ENCODE measurements at regions not wholly inside any gene's neighbourhood (a gene's known extent, or its start where the extent isn't known, plus 50 kb on each side); places are given as distances from the start of the nearest gene placed in this dataset.

- DNase-seq, result no peak
These were observed 189.2 kb upstream of the DSEL start for GRCh38 chr18:67705748-67706147.

DNA sequence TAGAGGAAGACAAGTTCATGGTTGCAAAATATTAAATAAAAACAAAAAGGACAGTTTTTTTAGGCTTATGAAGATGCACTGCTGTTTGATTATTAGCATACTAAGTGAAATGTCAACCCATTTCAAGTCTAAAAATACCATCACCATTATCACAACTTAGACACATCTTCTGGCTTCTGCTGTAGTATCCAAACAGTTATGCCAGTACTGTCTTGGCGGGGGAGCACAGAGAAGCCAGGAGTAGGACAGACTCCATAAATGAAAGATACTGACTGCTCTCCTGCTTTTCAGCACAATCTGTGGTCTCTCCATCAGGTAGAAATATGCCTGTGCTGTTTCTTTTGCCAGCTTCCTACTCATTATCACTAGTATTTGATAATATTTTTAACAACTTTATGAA is 179.2 kb upstream of the DSEL start:
- no peak for DNase-seq

- DNase-seq, result no peak
These were observed 178.3 kb upstream of the DSEL start for GRCh38 chr18:67694787-67695186.

DNA sequence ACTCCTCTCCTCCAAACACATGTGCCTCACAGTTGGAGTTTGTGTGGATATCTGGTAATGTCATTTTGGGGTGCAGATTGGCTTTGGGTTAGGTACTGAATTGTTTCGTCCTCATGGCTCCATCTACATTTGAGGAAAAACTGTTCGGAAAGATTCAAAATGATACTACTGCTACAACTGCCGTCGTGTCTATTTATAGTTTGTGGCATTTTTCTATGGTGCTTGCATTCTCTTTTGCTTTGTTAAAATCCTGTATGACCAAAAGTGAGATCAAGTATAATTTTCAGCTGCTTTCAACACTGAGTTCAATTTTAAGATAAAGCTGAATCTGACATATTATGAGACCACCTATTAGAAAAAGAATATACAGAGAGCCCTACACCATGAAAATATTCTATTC is 176.3 kb upstream of the DSEL start:
- no peak for DNase-seq

DNA sequence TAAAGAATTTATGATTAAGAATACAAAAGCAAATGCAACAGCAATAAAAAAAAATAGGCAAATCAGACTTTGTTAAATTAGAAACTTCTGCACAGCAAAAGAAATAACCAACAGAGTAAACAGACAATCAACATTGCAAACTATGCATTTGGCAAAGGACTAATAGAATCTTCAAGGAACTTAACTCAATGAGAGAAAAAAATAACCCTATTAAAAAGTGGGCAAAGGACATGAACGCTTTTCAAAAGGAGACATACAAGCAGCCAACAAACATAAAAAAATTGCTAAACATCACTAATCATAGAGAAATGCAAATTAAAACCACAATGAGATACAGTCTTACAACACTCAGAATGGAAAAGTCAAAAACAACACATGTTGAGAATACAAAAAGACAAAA is 166.0 kb upstream of the DSEL start:
- no peak for DNase-seq

GRCh38 chr18:67677489-67677888 is 161.0 kb upstream of the DSEL start:
- no peak for DNase-seq

DNA sequence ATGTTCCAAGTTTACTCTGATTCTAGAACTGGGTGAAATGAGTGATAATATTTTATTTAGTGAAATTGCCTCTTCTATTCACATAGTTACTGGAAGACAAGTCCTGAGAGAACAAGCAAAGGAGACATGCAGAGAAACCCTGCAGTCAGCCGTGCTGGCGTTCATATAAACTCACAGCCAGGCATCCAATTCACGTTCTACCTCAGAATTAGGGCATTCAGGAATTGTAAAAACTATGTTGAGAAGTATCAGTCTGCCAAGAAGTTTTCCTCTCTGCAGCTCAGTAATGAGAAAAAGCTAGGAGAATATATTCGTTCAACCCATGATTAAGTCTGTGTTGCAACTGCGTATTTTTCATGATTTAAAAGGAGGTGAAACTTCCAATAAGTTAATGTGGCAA is 156.2 kb upstream of the DSEL start:
- DNase-seq, result no peak

DNA sequence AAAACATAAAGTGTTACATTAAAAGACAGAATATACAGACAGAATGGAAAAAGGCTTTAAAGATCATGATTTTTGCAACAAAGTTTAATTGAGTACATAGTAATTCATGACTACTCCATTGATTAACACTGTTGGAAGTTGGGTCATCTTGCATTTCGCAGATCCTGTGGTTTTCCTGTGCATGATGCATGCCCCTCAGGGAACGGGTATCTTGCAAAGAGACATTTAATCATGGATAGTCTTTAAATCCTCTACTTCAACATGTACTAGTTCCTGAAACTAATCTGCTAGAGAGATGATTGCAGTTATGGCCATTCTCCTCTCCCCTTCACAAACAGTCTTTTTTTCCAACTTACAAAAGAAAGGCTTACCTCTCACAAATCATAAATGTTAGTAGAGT is 155.6 kb upstream of the DSEL start:
- DNase-seq, result no peak

- no peak for DNase-seq
These were observed 153.6 kb upstream of the DSEL start for GRCh38 chr18:67670024-67670543.

GRCh38 chr18:67665266-67665665 is 148.7 kb upstream of the DSEL start:
- DNase-seq, result no peak

DNA sequence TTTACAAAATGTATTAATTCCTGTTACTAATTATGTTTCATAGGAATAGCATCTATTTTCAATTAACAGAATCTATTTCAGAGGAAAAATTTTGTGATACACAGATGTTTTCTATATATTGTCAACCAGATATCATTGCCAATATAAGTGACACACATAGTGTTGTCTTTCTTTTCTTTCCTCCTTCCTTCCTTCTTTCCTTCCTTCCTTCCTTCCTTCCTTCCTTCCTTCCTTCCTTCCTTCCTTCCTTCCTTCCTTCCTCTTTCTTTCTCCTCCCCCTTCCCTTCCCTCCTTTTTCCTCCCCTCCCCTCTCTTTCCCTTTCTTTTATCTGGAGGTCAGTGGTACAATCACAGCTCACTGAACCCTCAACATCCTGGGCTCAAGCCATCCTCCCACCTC is 146.5 kb upstream of the DSEL start:
- DNase-seq, result no peak

DNA sequence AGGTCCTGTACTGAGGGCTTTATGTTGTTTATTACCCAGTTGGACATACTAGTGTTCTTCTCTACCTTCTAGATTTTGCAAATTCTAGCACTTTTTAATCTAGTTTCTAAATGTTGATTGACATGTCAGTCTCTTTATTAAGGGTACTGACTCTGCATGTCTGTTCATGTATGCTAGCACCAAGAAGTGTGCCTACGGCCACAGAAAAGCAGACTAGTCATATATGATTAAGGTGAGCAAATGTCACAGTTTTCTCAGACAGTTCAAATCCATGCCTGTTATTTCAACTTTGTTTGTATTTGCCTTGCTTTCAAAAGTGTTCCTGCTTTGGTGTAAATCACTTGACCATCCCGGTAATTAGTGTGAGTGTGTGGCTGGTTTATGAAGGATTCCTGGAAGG is 145.0 kb upstream of the DSEL start:
- no peak for DNase-seq

GRCh38 chr18:67654101-67654500 is 137.6 kb upstream of the DSEL start:
- no peak for DNase-seq

- DNase-seq, result no peak
These were observed 135.8 kb upstream of the DSEL start for GRCh38 chr18:67652288-67652687.

DNA sequence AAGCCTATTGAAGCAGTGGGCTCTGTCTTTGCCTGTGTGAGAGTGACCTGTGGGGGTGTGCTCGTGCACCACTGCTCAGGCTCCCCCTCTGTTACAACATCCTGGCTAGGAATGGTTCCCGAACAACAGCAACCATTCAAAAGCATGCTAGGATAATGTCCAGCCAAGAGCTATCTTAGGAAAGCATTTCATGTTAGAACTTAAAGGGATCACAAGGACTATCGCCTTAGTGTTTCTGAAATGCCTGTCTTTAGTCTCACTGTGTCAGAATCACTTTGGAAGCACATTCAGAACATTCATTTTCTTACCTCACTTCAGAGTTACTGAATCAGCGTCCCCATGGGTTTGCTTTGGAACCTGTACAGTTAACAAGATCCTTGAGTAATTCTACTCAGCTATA is 134.9 kb upstream of the DSEL start:
- no peak for DNase-seq

DNA sequence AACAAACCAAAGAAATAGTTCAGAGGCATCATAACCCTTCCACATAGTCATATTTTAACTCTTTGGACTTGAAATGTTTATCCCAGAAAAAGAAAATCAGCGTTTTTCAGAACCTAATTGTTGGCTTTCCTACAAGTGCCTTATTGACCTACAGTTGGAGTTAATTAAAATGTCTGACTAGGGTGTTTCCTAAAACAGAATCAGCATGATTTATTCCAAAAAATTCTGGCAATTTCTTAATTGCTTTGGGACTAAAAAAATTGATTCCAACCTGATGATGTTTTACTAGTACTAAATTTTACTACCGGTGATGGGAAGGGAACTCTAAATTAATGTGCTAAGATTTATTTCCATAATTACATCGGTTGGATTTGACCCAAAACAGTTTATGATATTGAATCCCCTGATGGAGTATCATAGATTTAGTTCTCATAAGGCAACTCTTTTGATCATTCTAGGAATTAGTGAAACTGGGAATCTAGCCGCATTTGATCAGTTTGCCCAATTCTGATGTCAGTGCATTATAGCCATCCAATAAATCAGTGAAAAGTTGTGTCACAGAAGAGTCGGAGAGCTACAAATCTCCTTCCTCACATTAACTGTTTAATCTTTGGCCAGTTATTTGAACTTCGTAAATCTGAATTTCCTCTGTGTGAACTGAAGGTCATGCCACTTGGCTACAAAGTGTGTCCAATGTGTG is 134.3 kb upstream of the DSEL start:
- no peak for DNase-seq

- no peak for DNase-seq
These were observed 130.4 kb upstream of the DSEL start for GRCh38 chr18:67646890-67647289.

- DNase-seq, result no peak
These were observed 127.7 kb upstream of the DSEL start for GRCh38 chr18:67644226-67644625.

DNA sequence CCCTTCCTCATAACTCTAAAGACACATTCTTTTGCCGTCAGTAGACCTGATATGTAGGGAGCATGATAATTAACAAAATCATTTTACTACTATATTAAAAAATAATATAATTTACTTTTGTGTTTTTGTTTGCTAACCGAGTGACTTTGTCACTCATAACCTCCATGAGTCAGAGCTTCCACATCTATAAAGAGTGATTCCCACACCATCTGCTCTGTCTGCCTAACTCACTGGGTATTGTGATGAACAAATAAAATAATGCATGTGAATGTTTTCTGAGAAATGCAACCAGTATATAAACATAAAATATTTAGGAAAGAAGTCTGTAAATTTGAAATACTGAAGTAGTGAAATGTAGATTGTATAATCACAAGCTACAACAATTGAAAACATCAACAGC is 123.4 kb upstream of the DSEL start:
- no peak for DNase-seq

GRCh38 chr18:67636597-67637385 is 120.3 kb upstream of the DSEL start:
- DNase-seq, result no peak

- DNase-seq, result no peak
These were observed 118.3 kb upstream of the DSEL start for GRCh38 chr18:67634631-67635338.

DNA sequence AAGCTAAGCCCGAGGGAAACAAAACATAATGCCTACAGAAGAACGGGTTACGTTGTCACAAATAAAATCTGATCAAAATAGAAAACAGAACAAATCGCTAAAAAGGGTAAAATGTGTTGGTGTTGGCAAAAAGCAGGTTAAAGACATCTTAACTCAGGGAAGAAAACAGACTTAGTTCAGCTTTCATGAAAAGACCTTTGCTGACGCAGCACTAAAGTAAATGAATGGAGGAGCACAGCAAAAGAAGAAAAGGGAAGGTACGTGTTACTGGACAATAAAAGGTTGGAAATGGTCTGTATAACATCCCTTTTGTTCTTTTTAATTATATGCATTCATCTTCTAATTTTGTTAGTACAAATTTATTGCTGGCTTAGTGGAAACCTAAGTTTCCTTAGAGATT is 117.4 kb upstream of the DSEL start:
- DNase-seq, result no peak

DNA sequence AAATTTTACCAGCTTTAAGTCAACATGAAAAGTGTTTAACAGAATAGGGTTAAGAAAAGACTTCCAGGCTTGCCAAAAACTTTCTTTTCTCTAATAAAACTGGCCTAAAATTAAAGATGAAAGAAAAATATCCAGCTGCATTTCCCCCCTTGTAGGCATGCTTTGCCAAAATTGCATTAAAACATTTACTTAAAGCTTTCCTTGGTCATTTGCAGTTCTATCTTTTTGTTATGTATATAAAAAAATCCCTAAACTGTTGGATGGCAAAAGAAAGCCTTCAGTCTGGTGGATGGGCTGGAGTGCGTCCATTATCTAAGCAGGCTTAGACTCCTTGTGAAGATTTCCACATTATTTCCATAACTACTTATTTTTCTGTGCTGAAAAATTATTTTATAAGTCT is 105.4 kb upstream of the DSEL start:
- DNase-seq, result no peak

Data from hematopoietic multipotent progenitor cell treated with erythropoietin and hydrocortisone succinate and interleukin-3 and kit ligand, for 8 days (in vitro differentiated cells).